ENCODE measurements at regions not wholly inside any gene's neighbourhood (a gene's known extent, or its start where the extent isn't known, plus 50 kb on each side); places are given as distances from the start of the nearest gene placed in this dataset.

DNA sequence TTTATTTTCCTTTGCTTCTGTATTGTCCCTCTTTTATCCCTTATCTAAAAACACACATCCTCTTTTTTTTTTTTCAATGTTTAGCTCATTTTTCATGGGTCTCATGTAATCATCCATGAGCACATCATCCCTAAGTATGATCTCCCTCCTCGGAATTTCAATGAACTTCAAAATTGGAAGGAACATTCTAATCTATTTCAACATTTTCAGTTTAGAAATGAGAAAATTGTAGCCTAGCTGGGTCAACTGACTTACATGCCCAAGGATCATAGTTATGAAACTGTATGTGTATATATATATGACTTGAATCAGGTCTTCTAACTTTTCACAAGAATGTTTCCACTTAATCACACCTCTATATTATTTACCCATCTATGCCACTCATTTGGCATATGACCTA lies 77.7 kb downstream of the TUSC1 start:
- no peak overlapping the region for H3K4me3 ChIP-seq (ENCODE audit: low read length)
- no peaks in the 10 kb centered on the region for H3K36me3 ChIP-seq (ENCODE audit: insufficient read depth, low read length)
- Mint-ChIP-seq H3K27me3 (no peaks in the 10 kb centered on the region), H3K36me3 (ENCODE audit: low read depth) (no peaks in the 10 kb centered on the region), H3K9me3 (peaks cover 12% of the 10 kb centered on the region), H3K4me1 (ENCODE audit: low read depth) (no peaks in the 10 kb centered on the region), H3K4me3 (no peak overlapping the region), H3K27ac (no peak overlapping the region)
- H3K9me3 ChIP-seq (ENCODE audit: control insufficient read depth in 1 of 2, insufficient read depth in 1 of 2, low read length in 2 of 2) = peaks cover 0 to 3% of the 10 kb centered on the region in 2 experiments
- H3K27ac ChIP-seq (ENCODE audit: low read depth in 1 of 2, low read length in 2 of 2) = no peak overlapping the region
- CTCF ChIA-PET = no interaction called here
- no peak for ATAC-seq (ENCODE audit: poor library complexity)
- POLR2A ChIA-PET = no interaction called here
- H3K4me1 ChIP-seq (ENCODE audit: insufficient read depth, low read length) = no peaks in the 10 kb centered on the region
- no peak for DNase-seq
- no peaks in the 10 kb centered on the region for H3K27me3 ChIP-seq (ENCODE audit: control insufficient read depth in 1 of 2, insufficient read depth in 2 of 2, low read length in 2 of 2)
- TF ChIP-seq, protein P1, sequence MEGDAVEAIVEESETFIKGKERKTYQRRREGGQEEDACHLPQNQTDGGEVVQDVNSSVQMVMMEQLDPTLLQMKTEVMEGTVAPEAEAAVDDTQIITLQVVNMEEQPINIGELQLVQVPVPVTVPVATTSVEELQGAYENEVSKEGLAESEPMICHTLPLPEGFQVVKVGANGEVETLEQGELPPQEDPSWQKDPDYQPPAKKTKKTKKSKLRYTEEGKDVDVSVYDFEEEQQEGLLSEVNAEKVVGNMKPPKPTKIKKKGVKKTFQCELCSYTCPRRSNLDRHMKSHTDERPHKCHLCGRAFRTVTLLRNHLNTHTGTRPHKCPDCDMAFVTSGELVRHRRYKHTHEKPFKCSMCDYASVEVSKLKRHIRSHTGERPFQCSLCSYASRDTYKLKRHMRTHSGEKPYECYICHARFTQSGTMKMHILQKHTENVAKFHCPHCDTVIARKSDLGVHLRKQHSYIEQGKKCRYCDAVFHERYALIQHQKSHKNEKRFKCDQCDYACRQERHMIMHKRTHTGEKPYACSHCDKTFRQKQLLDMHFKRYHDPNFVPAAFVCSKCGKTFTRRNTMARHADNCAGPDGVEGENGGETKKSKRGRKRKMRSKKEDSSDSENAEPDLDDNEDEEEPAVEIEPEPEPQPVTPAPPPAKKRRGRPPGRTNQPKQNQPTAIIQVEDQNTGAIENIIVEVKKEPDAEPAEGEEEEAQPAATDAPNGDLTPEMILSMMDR (IDR thresholded peaks at IDR 0.05) = no peak
- intact Hi-C loops (cut with DNase I, micrococcal nuclease) = no loop called here

- no peak for DNase-seq
- no peak overlapping the region for H3K27ac Mint-ChIP-seq
- H3K9me3 Mint-ChIP-seq = peaks cover 12% of the 10 kb centered on the region
- H3K9me3 ChIP-seq (ENCODE audit: control insufficient read depth in 1 of 2, insufficient read depth in 1 of 2, low read length in 2 of 2) = no peaks in the 10 kb centered on the region
- no peaks in the 10 kb centered on the region for H3K36me3 ChIP-seq (ENCODE audit: insufficient read depth, low read length)
- no peaks in the 10 kb centered on the region for H3K27me3 ChIP-seq (ENCODE audit: control insufficient read depth in 1 of 2, insufficient read depth in 2 of 2, low read length in 2 of 2)
- ATAC-seq (ENCODE audit: poor library complexity) = no peak
- TF ChIP-seq, protein P1 (IDR thresholded peaks at IDR 0.05) = no peak
- H3K27me3 Mint-ChIP-seq = no peaks in the 10 kb centered on the region
- no peaks in the 10 kb centered on the region for H3K4me1 Mint-ChIP-seq (ENCODE audit: low read depth)
- ChIA-PET CTCF (no interaction called here), POLR2A (no interaction called here)
- H3K4me3 Mint-ChIP-seq = no peak overlapping the region
- H3K27ac ChIP-seq (ENCODE audit: low read depth in 1 of 2, low read length in 2 of 2) = no peak overlapping the region
- no peaks in the 10 kb centered on the region for H3K36me3 Mint-ChIP-seq (ENCODE audit: low read depth)
- H3K4me3 ChIP-seq (ENCODE audit: low read length) = no peak overlapping the region
- H3K4me1 ChIP-seq (ENCODE audit: insufficient read depth, low read length) = no peaks in the 10 kb centered on the region
- intact Hi-C loops (cut with DNase I, micrococcal nuclease) = no loop called here
Measured at GRCh38 chr9:25584611-25585010, 93.6 kb downstream of the TUSC1 start.

DNA sequence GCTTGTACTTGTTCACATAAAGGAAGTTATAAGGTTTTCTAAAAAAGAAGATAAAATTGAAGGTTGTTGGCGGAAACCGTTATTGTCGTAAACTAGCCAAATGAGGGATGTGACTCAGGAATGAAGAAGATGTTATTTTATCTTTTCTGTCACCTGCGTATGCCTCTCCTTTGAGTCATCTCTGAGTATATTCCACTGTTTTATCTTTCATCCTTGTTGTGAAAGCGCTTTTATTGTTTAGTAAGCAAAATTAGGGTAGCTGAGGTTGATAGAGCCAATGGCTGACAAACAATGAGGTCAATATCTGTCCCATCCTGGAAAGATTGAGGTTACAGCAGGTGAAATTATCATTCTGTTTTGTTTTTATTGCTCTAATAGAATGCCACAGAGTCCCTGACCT lies 105.0 kb downstream of the TUSC1 start:
- no peaks in the 10 kb centered on the region for H3K27me3 ChIP-seq (ENCODE audit: control insufficient read depth in 1 of 2, insufficient read depth in 2 of 2, low read length in 2 of 2)
- DNase-seq (no peak), ATAC-seq (ENCODE audit: poor library complexity) (no peak)
- POLR2A ChIA-PET = no interaction called here
- CTCF ChIA-PET = no interaction called here
- no peak overlapping the region for H3K4me3 ChIP-seq (ENCODE audit: low read length)
- H3K9me3 ChIP-seq (ENCODE audit: control insufficient read depth in 1 of 2, insufficient read depth in 1 of 2, low read length in 2 of 2) = peaks cover 0 to 5% of the 10 kb centered on the region in 2 experiments
- Mint-ChIP-seq H3K36me3 (ENCODE audit: low read depth) (no peaks in the 10 kb centered on the region), H3K9me3 (peaks cover 6% of the 10 kb centered on the region), H3K4me3 (no peak overlapping the region), H3K4me1 (ENCODE audit: low read depth) (no peaks in the 10 kb centered on the region), H3K27ac (no peak overlapping the region), H3K27me3 (no peaks in the 10 kb centered on the region)
- H3K4me1 ChIP-seq (ENCODE audit: insufficient read depth, low read length) = no peaks in the 10 kb centered on the region
- H3K27ac ChIP-seq (ENCODE audit: low read depth in 1 of 2, low read length in 2 of 2) = no peak overlapping the region
- intact Hi-C loops (cut with DNase I, micrococcal nuclease) = no loop called here
- TF ChIP-seq, protein P1 (IDR thresholded peaks at IDR 0.05) = no peak
- H3K36me3 ChIP-seq (ENCODE audit: insufficient read depth, low read length) = no peaks in the 10 kb centered on the region

All from CD4-positive, alpha-beta T cell (primary cell).